Fibroblast of lung (primary cell): ENCODE measurements at regions not wholly inside any gene's neighbourhood (a gene's known extent, or its start where the extent isn't known, plus 50 kb on each side); places are given as distances from the start of the nearest gene placed in this dataset.

Experiments
- EZH2 ChIP-seq: IDR thresholded peaks from 2 replicates; pipeline ENCODE4 v1.5.1; 2012; ENCODE audit warnings: low read length, control low read depth, mild to moderate bottlenecking; ENCODE audit errors: missing control alignments
- TF ChIP-seq, protein P1 (sequence below), 2 donors: IDR thresholded peaks in 1 of 2; conservative IDR thresholded peaks in 1 of 2; 1 replicate in 1 of 2; 2 replicates in 1 of 2; pipeline ENCODE4 v1.5.1; 2011 to 2012; ENCODE audit warnings: low read length in 2 of 2, control low read depth in 1 of 2, inconsistent platforms in 1 of 2, low read depth in 1 of 2, mild to moderate bottlenecking in 1 of 2

DNA sequence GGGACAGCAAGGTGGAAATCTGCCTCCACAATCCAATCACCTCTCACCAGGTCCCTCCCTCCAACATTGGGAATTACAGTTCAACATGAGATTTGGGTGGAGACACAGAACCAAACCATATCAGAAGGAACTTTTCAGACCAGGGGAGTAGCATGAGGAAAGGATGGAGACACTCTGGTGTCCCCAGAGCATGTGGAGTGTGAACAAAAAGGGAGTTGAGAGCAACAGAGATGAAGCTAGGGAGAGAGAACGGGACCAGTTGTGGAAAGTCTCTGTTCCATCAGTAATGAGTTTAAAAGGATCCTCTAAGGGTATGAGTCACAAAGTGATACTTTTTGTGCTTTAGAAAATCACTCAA, 382.0 kb downstream of the SFMBT2 start:
- no peak for TF ChIP-seq EZH2
- TF ChIP-seq, protein P1, sequence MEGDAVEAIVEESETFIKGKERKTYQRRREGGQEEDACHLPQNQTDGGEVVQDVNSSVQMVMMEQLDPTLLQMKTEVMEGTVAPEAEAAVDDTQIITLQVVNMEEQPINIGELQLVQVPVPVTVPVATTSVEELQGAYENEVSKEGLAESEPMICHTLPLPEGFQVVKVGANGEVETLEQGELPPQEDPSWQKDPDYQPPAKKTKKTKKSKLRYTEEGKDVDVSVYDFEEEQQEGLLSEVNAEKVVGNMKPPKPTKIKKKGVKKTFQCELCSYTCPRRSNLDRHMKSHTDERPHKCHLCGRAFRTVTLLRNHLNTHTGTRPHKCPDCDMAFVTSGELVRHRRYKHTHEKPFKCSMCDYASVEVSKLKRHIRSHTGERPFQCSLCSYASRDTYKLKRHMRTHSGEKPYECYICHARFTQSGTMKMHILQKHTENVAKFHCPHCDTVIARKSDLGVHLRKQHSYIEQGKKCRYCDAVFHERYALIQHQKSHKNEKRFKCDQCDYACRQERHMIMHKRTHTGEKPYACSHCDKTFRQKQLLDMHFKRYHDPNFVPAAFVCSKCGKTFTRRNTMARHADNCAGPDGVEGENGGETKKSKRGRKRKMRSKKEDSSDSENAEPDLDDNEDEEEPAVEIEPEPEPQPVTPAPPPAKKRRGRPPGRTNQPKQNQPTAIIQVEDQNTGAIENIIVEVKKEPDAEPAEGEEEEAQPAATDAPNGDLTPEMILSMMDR (conservative IDR thresholded peaks at IDR 0.05 in 1 of 2, IDR thresholded peaks at IDR 0.05 in 1 of 2; ENCODE audit: low read depth in 1 of 2, low read length in 2 of 2): no peak
